SK-N-SH (cell line): ENCODE measurements at regions not wholly inside any gene's neighbourhood (a gene's known extent, or its start where the extent isn't known, plus 50 kb on each side); places are given as distances from the start of the nearest gene placed in this dataset.

Source experiments
- CTCF ChIA-PET: fragments of 300-600, 350-600 bp; formaldehyde crosslinking; extraction: SDS; loops from one replicate; lab custom pipeline; 2021; lab: Yijun Ruan, JAX
- POLR2A ChIA-PET: fragments of 350-600 bp; sonication (Branson Sonifier 250); formaldehyde crosslinking; extraction: SDS; loops from one replicate; lab custom pipeline; 2020; ENCODE audit warnings: antibody characterized with exemption, inconsistent platforms; lab: Yijun Ruan, JAX
- DNase-seq: peaks from one replicate; pipeline ENCODE4 v3.0.0; 2012
- H2AFZ ChIP-seq: fragments of 200-600 bp; sonication (generic); 2 replicates; pipeline ENCODE4 v1.8.1; 2016; ENCODE audit warnings: antibody characterized with exemption, mild to moderate bottlenecking, low read depth
- H3F3A ChIP-seq: fragments of 200-600 bp; sonication (generic); replicated peaks from 2 replicates; pipeline ENCODE3; 2016; ENCODE audit warnings: antibody characterized with exemption, mild to moderate bottlenecking; ENCODE audit not compliant: insufficient read depth
- H3K27ac ChIP-seq, 2 experiments: fragments of 200-500 bp in 1 of 2; fragments of 200-600 bp in 1 of 2; sonication (Bioruptor generic) in 1 of 2; sonication (generic), shearing (Covaris generic) in 1 of 2; 2 replicates each; pipeline versions ENCODE4 v1.5.1 to v1.6.1; 2014 to 2016; ENCODE audit warnings: low read depth in 2 of 2, inconsistent platforms in 1 of 2, low read length in 1 of 2, mild to moderate bottlenecking in 1 of 2, mixed read lengths in 1 of 2
- H3K27me3 ChIP-seq: fragments of 200-600 bp; sonication (generic), shearing (Covaris generic); 2 replicates; pipeline ENCODE4 v1.6.1; 2016; ENCODE audit warnings: mixed run types; ENCODE audit not compliant: insufficient read depth
- H3K36me3 ChIP-seq, 2 experiments: fragments of 200-500 bp in 1 of 2; fragments of 200-600 bp in 1 of 2; sonication (Bioruptor generic) in 1 of 2; sonication (generic) in 1 of 2; replicated peaks in 1 of 2; 2 replicates each; pipeline versions ENCODE3 to v1.5.1; 2014 to 2016; ENCODE audit warnings: low read length in 1 of 2, mild to moderate bottlenecking in 1 of 2; ENCODE audit not compliant: insufficient read depth in 2 of 2, control insufficient read depth in 1 of 2
- H3K4me1 ChIP-seq, 2 experiments: fragments of 200-500 bp in 1 of 2; fragments of 200-600 bp in 1 of 2; sonication (Bioruptor generic) in 1 of 2; sonication (generic), shearing (Covaris generic) in 1 of 2; 2 replicates each; pipeline versions ENCODE4 v1.5.1 to v1.6.1; 2014 to 2016; ENCODE audit warnings: low read depth in 1 of 2, low read length in 1 of 2, mixed run types in 1 of 2; ENCODE audit not compliant: insufficient read depth in 2 of 2, control insufficient read depth in 1 of 2
- H3K4me2 ChIP-seq: fragments of 200-600 bp; sonication (generic), shearing (Covaris generic); 2 replicates; pipeline ENCODE4 v1.6.1; 2017; ENCODE audit warnings: mixed run types
- H3K4me3 ChIP-seq, 2 experiments: fragments of 200-500 bp in 1 of 2; fragments of 200-600 bp in 1 of 2; sonication (Bioruptor generic) in 1 of 2; sonication (generic), shearing (Covaris generic) in 1 of 2; 2 replicates each; pipeline versions ENCODE4 v1.5.1 to v1.8.1; 2014 to 2016; ENCODE audit warnings: low read depth in 2 of 2, inconsistent platforms in 1 of 2, low read length in 1 of 2, mild to moderate bottlenecking in 1 of 2, mixed read lengths in 1 of 2, moderate library complexity in 1 of 2
- H3K79me2 ChIP-seq: fragments of 200-600 bp; sonication (generic); 2 replicates; pipeline ENCODE4 v1.8.1; 2017; ENCODE audit warnings: mild to moderate bottlenecking; ENCODE audit not compliant: insufficient read depth
- H3K9ac ChIP-seq: fragments of 200-600 bp; sonication (generic); 2 replicates; pipeline ENCODE4 v1.6.1; 2017; ENCODE audit warnings: mixed run types
- H3K9me2 ChIP-seq: fragments of 200-600 bp; sonication (generic); 2 replicates; pipeline ENCODE4 v1.6.1; 2017; ENCODE audit warnings: mixed run types
- H3K9me3 ChIP-seq: fragments of 200-600 bp; sonication (generic); 2 replicates; pipeline ENCODE4 v1.6.1; 2017; ENCODE audit warnings: mixed run types, mild to moderate bottlenecking, moderate library complexity
- H4K20me1 ChIP-seq: fragments of 200-600 bp; sonication (generic); 2 replicates; pipeline ENCODE4 v1.6.1; 2017; ENCODE audit warnings: mild to moderate bottlenecking, mixed run types; ENCODE audit not compliant: insufficient read depth
- EZH2phosphoT487 ChIP-seq: fragments of 200-600 bp; sonication (generic); IDR thresholded peaks from 2 replicates; pipeline ENCODE4 v1.6.1; 2017; ENCODE audit warnings: low read depth, mixed run types, mild to moderate bottlenecking, antibody characterized with exemption, moderate library complexity, borderline replicate concordance
- FOXJ3 ChIP-seq: sonication (generic); formaldehyde crosslinking; IDR thresholded peaks from 2 replicates; pipeline ENCODE4 v1.5.1; 2020; ENCODE audit warnings: mild to moderate bottlenecking, missing genetic modification reagents
- FOXM1 ChIP-seq: IDR thresholded peaks from 2 replicates; pipeline ENCODE4 v1.4.0; 2012; ENCODE audit warnings: low read depth, mild to moderate bottlenecking
- GABPA ChIP-seq: IDR thresholded peaks from 2 replicates; pipeline ENCODE4 v1.4.0; 2012; ENCODE audit warnings: low read depth, mild to moderate bottlenecking
- JUND ChIP-seq: IDR thresholded peaks from 2 replicates; pipeline ENCODE4 v1.4.0; 2012
- REST ChIP-seq: IDR thresholded peaks from 2 replicates; pipeline ENCODE4 v1.6.1; 2012; ENCODE audit warnings: mild to moderate bottlenecking, low read depth, low read length, moderate library complexity
- RFX5 ChIP-seq: IDR thresholded peaks from 2 replicates; pipeline ENCODE4 v1.6.1; 2012; ENCODE audit warnings: mild to moderate bottlenecking, improper control_type of control experiment, low read length
- SMC3 ChIP-seq: IDR thresholded peaks from 2 replicates; pipeline ENCODE4 v1.6.1; 2012; ENCODE audit warnings: low read depth, low read length, improper control_type of control experiment
- TAF1 ChIP-seq: IDR thresholded peaks from 2 replicates; pipeline ENCODE4 v1.6.1; 2012; ENCODE audit warnings: low read depth, mild to moderate bottlenecking, low read length, moderate library complexity, borderline replicate concordance
- TCF12 ChIP-seq: IDR thresholded peaks from 2 replicates; pipeline ENCODE4 v1.4.0; 2012
- USF2 ChIP-seq: fragments of 150-350 bp; IDR thresholded peaks from 2 replicates; pipeline ENCODE4 v1.6.1; 2017; ENCODE audit warnings: antibody characterized with exemption, low read length, low read depth, borderline replicate concordance
- YY1 ChIP-seq: IDR thresholded peaks from 2 replicates; pipeline ENCODE4 v1.4.0; 2012; ENCODE audit warnings: low read depth, mild to moderate bottlenecking
- WGBS: methylation state at CpG from one replicate; pipeline ENCODE4 v1.1.6; 2017; ENCODE audit warnings: low lambda C conversion rate; 5-methylcytosine and 5-hydroxymethylcytosine counted together
- TF ChIP-seq, protein P1 (sequence below): fragments of 150-350 bp; IDR thresholded peaks from 2 replicates; pipeline ENCODE4 v1.6.1; 2016; ENCODE audit warnings: mild to moderate bottlenecking, low read depth, low read length
- TF ChIP-seq, protein P2 (sequence below): IDR thresholded peaks from 2 replicates; pipeline ENCODE4; 2012
- TF ChIP-seq, protein P3 (sequence below): IDR thresholded peaks from 2 replicates; pipeline ENCODE4 v1.4.0; 2012; ENCODE audit warnings: low read depth, borderline replicate concordance

DNA sequence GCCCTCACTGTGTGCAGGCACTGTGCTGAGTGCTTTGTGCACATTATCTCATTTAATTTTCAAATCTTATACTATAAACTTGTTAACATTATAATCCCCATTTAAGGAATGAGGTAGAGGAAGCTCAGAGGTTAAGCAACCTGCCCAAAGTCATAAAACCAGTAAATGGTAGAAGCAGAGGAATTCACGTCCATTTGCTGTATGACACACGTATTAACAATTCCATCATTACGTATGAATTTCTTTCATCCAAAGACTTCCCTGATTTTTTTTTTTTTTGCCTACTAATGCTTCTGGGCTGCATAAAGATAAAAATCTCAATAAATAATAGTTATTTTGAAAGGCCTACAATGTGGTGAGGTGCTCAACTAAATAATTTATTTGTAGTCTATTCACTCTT lies 64.5 kb upstream of the H2AZ1 start:
- TF ChIP-seq, protein P1, sequence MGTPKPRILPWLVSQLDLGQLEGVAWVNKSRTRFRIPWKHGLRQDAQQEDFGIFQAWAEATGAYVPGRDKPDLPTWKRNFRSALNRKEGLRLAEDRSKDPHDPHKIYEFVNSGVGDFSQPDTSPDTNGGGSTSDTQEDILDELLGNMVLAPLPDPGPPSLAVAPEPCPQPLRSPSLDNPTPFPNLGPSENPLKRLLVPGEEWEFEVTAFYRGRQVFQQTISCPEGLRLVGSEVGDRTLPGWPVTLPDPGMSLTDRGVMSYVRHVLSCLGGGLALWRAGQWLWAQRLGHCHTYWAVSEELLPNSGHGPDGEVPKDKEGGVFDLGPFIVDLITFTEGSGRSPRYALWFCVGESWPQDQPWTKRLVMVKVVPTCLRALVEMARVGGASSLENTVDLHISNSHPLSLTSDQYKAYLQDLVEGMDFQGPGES = no peak
- TF ChIP-seq TAF1 = no peak
- no peak for TF ChIP-seq RFX5
- no peak for TF ChIP-seq SMC3
- no peak for TF ChIP-seq REST
- TF ChIP-seq FOXM1 = no peak
- TF ChIP-seq FOXJ3 = no peak
- no peak for TF ChIP-seq EZH2phosphoT487
- TF ChIP-seq TCF12 = no peak
- no peak for TF ChIP-seq JUND
- TF ChIP-seq GABPA = no peak
- TF ChIP-seq, protein P2, sequence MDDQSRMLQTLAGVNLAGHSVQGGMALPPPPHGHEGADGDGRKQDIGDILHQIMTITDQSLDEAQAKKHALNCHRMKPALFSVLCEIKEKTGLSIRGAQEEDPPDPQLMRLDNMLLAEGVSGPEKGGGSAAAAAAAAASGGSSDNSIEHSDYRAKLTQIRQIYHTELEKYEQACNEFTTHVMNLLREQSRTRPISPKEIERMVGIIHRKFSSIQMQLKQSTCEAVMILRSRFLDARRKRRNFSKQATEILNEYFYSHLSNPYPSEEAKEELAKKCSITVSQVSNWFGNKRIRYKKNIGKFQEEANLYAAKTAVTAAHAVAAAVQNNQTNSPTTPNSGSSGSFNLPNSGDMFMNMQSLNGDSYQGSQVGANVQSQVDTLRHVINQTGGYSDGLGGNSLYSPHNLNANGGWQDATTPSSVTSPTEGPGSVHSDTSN = no peak
- TF ChIP-seq, protein P3, sequence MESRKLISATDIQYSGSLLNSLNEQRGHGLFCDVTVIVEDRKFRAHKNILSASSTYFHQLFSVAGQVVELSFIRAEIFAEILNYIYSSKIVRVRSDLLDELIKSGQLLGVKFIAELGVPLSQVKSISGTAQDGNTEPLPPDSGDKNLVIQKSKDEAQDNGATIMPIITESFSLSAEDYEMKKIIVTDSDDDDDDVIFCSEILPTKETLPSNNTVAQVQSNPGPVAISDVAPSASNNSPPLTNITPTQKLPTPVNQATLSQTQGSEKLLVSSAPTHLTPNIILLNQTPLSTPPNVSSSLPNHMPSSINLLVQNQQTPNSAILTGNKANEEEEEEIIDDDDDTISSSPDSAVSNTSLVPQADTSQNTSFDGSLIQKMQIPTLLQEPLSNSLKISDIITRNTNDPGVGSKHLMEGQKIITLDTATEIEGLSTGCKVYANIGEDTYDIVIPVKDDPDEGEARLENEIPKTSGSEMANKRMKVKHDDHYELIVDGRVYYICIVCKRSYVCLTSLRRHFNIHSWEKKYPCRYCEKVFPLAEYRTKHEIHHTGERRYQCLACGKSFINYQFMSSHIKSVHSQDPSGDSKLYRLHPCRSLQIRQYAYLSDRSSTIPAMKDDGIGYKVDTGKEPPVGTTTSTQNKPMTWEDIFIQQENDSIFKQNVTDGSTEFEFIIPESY = no peak
- TF ChIP-seq USF2 = no peak
- TF ChIP-seq YY1 = no peak
- Histone ChIP-seq H3F3A (no peaks in the 10 kb centered on the region), H2AFZ (no peak overlapping the region), H3K27ac (no peak overlapping the region), H3K4me3 (no peak overlapping the region), H3K36me3 (no peaks in the 10 kb centered on the region), H3K9ac (no peak overlapping the region), H4K20me1 (no peaks in the 10 kb centered on the region), H3K27me3 (no peaks in the 10 kb centered on the region), H3K4me1 (no peaks in the 10 kb centered on the region), H3K4me2 (no peak overlapping the region), H3K9me2 (no peaks in the 10 kb centered on the region), H3K9me3 (no peaks in the 10 kb centered on the region), H3K79me2 (no peaks in the 10 kb centered on the region)
- DNase-seq = no peak
- WGBS = 66% methylated on average over 3 of the region's 3 CpGs
- POLR2A ChIA-PET = no interaction called here
- CTCF ChIA-PET = no interaction called here
